ENCODE measurements at regions not wholly inside any gene's neighbourhood (a gene's known extent, or its start where the extent isn't known, plus 50 kb on each side); places are given as distances from the start of the nearest gene placed in this dataset.

DNA sequence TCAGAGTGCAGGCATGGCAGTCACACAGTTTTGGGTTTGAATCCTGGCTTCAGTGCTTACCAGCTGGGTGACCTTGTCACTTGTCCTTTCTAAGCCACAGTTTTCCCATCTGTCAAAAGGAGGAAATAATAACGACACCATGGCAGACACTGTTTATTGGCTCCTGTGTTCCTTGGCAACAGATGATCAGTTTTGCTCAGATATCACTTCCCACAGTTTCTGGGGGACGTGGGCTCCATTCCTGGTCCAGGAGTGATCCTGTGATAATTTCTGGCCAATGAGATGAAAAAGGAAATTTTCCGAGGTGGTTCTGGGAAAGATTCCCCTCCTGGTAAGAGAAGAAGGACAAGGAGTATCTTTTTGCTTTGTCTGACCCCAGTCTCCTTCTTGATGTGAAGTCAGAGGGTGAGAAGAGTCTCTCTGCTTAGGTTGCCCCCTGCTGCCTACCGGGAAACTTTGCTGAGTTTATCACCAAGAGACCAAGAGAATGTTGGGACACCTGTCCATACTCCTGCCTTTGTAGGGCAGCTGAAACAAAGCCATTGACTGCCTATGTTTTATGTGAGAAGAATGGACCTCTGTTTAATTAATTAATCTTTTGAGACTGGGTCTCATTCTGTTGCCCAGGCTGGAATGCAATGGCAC lies 178.9 kb upstream of the NRXN3 start:
- no peak overlapping the region for H3K4me2 ChIP-seq (ENCODE audit: low read depth, low read length)
- peak; percentile 7 for DNase-seq (ENCODE audit: low spot score)
- intact Hi-C loops (cut with micrococcal nuclease; ENCODE audit: unreplicated experiment), result loop anchor here (1.0 kb wide), 1 partner anchor 129 kb away; no protein-coding TSS in a partner anchor
- H3K27me3 ChIP-seq (ENCODE audit: control insufficient read depth in 1 of 2, insufficient read depth in 2 of 2, low read length in 2 of 2), result peaks cover 1 to 4% of the 10 kb centered on the region in 2 experiments; a peak in 2 of 5 replicates
- H3K27ac ChIP-seq (ENCODE audit: extremely low read length, insufficient read depth, low read length), result no peak overlapping the region
- H3K4me1 ChIP-seq (ENCODE audit: insufficient read depth, low read length), result no peaks in the 10 kb centered on the region
- POLR2A ChIA-PET, result no interaction called here
- no peaks in the 10 kb centered on the region for H3K36me3 ChIP-seq (replicated peaks in 1 of 2; ENCODE audit: control insufficient read depth in 1 of 2, insufficient read depth in 2 of 2, low read length in 2 of 2)
- FAIRE-seq, result no peak
- H2AFZ ChIP-seq (ENCODE audit: low read length), result no peak overlapping the region
- 7% methylated on average over 4 of the region's 4 CpGs for WGBS (ENCODE audit: low lambda C conversion rate)
- H3K9ac ChIP-seq (ENCODE audit: insufficient read depth, low read depth, low read length), result no peak overlapping the region
- H3K4me3 ChIP-seq (replicated peaks in 1 of 3; ENCODE audit: insufficient read depth in 1 of 3, low read depth in 2 of 3, low read length in 3 of 3), result no peak overlapping the region
- peak; percentile 79 for ATAC-seq
- H4K20me1 ChIP-seq (ENCODE audit: insufficient read depth, low read length), result no peaks in the 10 kb centered on the region
- in situ Hi-C loops (cut with HindIII; ENCODE audit: extremely low pct_ligation_motif_present, low pct_unique_long_range_greater_than_20kb), result no loop called here
- no peaks in the 10 kb centered on the region for H3K9me3 ChIP-seq (ENCODE audit: low read length)
- H3K79me2 ChIP-seq (ENCODE audit: insufficient read depth, low read length), result no peaks in the 10 kb centered on the region
- BruUV-seq (replicated peaks), result no TSS peak
- CTCF ChIA-PET (ENCODE audit: low intra/inter-chr PET ratio, low total read pairs), result interaction anchor here (1.1 kb wide), 1 partner anchor 129 kb away, joined by 4 read pairs; no protein-coding TSS in a partner anchor
- TF ChIP-seq ZNF644 (CRISPR knock-in tag; IDR thresholded peaks at IDR 0.05; ENCODE audit: low read depth) (no peak), KLF12 (CRISPR knock-in tag; IDR thresholded peaks at IDR 0.05; ENCODE audit: borderline replicate concordance) (no peak), ZNF224 (CRISPR knock-in tag; IDR thresholded peaks at IDR 0.05) (no peak), STAG1 (CRISPR knock-in tag; IDR thresholded peaks at IDR 0.05) (peak; percentile 44; the same call in 1 of the 2 replicates), ZNF441 (CRISPR knock-in tag; IDR thresholded peaks at IDR 0.05; ENCODE audit: borderline replicate concordance) (no peak), PRMT3 (CRISPR knock-in tag; IDR thresholded peaks at IDR 0.05; ENCODE audit: borderline replicate concordance, low read depth) (no peak), ZNF562 (CRISPR knock-in tag; IDR thresholded peaks at IDR 0.05; ENCODE audit: borderline replicate concordance) (no peak), SAFB2 (CRISPR knock-in tag; IDR thresholded peaks at IDR 0.05; ENCODE audit: borderline replicate concordance, low read depth) (no peak), LBX2 (CRISPR knock-in tag; IDR thresholded peaks at IDR 0.05; ENCODE audit: borderline replicate concordance) (no peak), TOE1 (CRISPR knock-in tag; IDR thresholded peaks at IDR 0.05) (no peak), RFX5 (IDR thresholded peaks at IDR 0.05; ENCODE audit: low read depth, low read length) (peak; percentile 77), NR1H2 (CRISPR knock-in tag; IDR thresholded peaks at IDR 0.05; ENCODE audit: borderline replicate concordance, low read depth) (no peak), SP5 (CRISPR knock-in tag; IDR thresholded peaks at IDR 0.05; ENCODE audit: borderline replicate concordance, low read depth) (no peak), SP2 (CRISPR knock-in tag; IDR thresholded peaks at IDR 0.05) (no peak), HNF1B (CRISPR knock-in tag; IDR thresholded peaks at IDR 0.05) (no peak), TMF1 (CRISPR knock-in tag; IDR thresholded peaks at IDR 0.05; ENCODE audit: low read depth) (no peak), HINFP (CRISPR knock-in tag; IDR thresholded peaks at IDR 0.05; ENCODE audit: low read depth) (no peak), ZNF703 (CRISPR knock-in tag; IDR thresholded peaks at IDR 0.05; ENCODE audit: borderline replicate concordance) (no peak)
- TF ChIP-seq, protein P1, sequence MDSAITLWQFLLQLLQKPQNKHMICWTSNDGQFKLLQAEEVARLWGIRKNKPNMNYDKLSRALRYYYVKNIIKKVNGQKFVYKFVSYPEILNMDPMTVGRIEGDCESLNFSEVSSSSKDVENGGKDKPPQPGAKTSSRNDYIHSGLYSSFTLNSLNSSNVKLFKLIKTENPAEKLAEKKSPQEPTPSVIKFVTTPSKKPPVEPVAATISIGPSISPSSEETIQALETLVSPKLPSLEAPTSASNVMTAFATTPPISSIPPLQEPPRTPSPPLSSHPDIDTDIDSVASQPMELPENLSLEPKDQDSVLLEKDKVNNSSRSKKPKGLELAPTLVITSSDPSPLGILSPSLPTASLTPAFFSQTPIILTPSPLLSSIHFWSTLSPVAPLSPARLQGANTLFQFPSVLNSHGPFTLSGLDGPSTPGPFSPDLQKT (CRISPR knock-in tag; IDR thresholded peaks at IDR 0.05; ENCODE audit: borderline replicate concordance), result no peak

Data from HepG2 (cell line).